ENCODE measurements at regions not wholly inside any gene's neighbourhood (a gene's known extent, or its start where the extent isn't known, plus 50 kb on each side); places are given as distances from the start of the nearest gene placed in this dataset.

DNA sequence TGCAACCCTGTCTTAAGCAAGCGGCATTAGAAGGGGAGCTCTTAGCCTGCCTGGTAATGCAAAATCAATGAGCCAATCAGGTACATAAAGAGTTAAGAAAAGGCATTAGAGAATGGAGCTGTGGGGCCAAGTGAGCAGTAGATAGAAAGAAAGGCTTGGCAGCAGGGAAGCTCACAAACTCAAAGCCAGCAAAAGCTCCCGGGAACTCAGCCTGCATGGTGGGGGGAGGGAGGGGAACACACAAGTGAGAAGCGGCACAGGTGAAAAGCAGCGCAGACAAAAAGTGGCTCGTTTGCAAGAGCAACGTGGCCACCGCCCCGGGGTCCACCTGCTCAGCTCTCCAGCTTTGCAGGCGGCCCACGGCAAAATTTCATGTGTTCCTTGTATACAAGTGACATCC lies 818.5 kb downstream of the FAM133A start:
- no peak for TF ChIP-seq POLR2A (IDR thresholded peaks at IDR 0.05)
- TF ChIP-seq, protein P1, sequence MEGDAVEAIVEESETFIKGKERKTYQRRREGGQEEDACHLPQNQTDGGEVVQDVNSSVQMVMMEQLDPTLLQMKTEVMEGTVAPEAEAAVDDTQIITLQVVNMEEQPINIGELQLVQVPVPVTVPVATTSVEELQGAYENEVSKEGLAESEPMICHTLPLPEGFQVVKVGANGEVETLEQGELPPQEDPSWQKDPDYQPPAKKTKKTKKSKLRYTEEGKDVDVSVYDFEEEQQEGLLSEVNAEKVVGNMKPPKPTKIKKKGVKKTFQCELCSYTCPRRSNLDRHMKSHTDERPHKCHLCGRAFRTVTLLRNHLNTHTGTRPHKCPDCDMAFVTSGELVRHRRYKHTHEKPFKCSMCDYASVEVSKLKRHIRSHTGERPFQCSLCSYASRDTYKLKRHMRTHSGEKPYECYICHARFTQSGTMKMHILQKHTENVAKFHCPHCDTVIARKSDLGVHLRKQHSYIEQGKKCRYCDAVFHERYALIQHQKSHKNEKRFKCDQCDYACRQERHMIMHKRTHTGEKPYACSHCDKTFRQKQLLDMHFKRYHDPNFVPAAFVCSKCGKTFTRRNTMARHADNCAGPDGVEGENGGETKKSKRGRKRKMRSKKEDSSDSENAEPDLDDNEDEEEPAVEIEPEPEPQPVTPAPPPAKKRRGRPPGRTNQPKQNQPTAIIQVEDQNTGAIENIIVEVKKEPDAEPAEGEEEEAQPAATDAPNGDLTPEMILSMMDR (IDR thresholded peaks at IDR 0.05): no peak
